Stimulated activated CD4-positive, alpha-beta T cell treated with anti-CD3 and anti-CD28 coated beads, Interleukin-1b, Interleukin-23, amount 100 ng/mL, for 24 hours (primary cell): ENCODE measurements at regions not wholly inside any gene's neighbourhood (a gene's known extent, or its start where the extent isn't known, plus 50 kb on each side); places are given as distances from the start of the nearest gene placed in this dataset.

Experiments used
- DNase-seq, 4 experiments: peaks; one replicate each; pipeline ENCODE4 v3.0.0-alpha.2; 2020; ENCODE audit warnings: low read depth in 4 of 4, low spot score in 1 of 4

DNA sequence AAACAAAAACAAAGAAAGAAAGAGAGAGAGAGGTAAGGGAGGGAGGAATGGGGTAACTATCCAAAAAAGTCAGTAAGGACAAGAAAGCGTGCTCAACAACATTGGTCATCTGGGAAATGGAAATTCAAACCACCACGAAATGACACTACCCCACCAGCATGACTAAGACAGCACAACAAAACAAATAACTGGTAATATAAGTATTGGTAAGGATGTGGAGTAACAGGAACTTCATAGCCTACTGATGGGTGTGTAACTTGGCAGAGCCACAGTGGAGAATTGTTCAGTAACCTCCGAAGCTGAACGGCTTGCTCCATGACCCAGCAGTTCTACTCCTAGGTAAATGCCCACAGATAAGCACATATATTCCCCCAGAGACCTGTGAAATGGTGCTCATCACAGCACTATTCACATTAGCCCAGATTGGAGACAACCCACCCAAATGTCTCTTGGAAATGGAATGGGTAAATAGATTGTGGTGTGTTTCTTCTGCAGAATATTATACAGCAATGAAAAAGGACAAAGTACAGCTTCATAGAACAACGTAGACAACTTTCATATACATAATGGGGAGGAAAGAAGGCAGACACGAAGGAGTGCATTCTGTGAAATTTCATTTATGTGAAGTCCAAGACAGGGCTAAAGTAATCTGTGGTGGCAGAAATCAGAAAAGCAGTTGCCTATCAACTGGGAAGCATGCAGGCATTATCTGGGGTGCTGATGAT, 95.5 kb upstream of the ATP6AP2 start:
- DNase-seq, result no peak

DNA sequence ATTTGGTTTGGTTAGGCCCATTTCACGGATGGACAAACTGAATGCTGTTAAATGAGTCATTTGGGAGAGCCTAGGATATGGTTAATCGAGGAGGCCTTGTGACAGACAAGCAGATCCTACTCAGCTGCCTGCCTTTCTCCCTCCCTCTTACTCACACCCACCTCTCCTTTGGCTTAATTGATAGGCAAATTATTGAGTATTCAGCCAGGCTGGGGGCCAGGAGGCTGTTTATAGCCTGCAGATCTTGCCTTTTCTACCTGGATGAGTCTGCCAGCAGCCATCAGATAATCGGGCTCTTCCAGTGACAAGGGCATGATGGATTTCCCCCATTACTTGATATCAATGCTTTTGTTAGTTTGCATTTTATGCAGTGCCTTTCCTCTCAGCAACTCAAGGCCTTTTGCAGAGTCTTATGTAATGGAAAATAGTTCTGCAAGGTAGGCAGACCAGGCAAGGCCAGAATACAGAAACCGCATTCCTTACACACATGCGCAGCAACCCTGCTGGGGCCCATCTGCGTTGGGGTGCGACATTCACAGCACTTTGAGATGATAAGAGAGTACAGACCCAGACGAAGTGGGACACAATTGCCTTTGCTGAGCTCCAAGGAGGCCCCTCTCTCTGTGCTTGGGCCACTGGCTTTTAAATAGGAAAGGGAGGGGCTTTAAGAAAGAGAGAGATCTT, 96.2 kb upstream of the ATP6AP2 start:
- no peak for DNase-seq

DNA sequence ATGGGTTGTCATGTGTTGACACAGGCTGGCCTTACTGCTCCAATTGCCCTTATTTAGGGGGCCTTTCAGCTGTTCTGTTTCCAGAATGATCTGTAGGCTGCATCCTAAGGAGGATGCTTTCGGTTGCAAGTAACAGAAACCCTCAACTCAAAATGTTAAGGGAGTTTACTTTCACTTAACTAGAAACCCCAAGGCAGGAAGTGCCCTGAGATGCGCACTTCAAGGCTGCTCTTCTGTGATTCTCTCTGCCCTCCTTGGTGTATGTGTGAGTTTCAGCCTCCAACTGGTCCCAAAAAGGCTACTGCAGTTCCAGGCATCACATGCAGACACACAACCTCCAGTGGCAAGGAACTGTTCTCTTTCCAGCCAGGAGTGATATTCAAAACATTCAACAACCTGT, 97.3 kb upstream of the ATP6AP2 start:
- DNase-seq, result no peak

DNA sequence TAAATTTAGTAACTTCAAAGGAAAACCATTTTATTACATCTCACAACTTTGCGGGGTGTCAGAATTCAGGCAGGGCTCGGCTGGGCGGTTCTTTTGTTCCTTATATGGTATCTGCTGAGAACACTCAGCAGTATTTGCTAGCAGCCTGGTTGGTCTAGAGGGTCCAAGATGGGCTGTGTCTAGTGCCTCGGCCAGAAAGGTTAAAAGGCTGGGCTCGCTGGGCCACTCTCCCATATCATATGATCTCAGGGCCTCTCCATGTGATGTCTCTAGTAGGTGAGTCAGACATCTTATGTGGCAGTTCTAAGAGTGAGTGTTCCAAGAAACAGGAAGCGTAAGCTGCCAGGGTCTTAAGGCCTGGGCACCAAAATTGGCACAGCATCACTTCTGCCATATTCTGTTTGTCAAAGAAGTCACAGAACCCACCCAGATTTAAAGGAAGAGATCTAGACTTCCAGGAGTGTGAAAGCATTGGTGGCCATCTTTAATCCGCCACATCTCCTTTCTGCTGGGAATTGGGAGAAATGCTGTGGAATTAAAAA, 100.9 kb upstream of the ATP6AP2 start:
- DNase-seq, result no peak

DNA sequence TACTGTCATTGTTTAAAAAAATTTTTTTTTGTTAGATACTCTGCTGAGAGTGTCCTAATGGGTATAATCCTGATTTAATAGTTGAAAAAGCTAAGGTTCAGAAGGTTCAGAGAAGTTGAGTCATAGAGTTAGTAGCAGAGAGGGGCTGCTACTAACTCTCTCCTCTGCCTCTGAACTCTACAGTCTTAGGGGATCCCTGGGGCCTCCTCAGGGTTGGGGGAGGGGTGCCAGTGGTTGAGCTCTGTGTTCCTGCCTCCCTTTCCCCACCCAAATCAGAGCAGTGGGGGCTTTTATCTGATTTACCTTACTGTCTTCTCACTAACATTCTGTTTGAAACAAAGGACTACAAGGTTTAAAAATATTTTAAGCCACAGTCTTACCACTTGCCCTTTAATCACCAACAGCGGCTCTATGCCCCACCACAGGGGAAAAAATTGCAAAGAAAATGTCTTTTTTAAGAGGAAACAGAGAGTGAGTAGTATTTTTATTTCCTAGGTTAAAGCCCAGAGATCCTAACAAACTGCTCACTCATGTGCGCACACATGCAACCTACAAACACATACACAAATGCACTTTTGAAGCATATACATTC, 102.2 kb upstream of the ATP6AP2 start:
- no peak for DNase-seq

DNA sequence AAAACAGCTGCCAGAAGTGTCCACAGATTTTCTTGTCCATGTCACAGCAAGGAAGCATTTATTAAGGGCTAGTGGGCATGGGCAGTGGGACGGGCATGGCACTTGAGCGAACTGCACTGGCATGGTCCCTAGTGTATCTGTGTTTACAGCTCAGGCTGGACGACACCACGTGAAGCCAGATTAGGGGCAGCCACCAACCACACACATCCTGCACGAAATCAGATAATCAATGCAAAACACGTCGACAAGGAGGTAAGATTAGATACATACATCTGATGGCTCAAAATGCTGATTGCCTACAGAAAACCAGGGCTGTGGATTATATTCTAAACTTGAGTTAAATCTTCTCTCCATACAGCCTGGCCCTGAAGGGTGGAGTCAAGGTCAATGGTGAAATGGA, 103.8 kb upstream of the ATP6AP2 start:
- no peak for DNase-seq

DNA sequence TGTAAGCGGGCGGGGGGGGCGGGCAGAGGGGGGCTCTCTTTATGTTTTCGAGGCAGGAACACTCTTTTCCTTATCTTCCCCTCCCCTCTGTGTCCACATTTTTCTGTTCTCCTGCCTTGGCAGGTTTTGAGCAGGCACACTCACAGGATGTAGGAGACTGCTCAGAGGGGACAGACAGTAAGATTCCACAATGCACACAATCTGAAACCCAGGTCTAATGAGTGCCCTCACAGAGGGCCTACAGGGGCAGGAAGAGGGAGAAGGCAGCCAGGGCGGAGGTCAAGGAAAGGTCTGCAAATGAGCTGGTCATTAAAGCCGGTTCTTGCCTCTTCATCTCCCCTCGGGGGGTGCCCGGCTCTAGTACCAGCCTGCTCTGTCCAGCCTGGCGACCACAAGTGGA, 106.1 kb upstream of the ATP6AP2 start:
- no peak for DNase-seq

DNA sequence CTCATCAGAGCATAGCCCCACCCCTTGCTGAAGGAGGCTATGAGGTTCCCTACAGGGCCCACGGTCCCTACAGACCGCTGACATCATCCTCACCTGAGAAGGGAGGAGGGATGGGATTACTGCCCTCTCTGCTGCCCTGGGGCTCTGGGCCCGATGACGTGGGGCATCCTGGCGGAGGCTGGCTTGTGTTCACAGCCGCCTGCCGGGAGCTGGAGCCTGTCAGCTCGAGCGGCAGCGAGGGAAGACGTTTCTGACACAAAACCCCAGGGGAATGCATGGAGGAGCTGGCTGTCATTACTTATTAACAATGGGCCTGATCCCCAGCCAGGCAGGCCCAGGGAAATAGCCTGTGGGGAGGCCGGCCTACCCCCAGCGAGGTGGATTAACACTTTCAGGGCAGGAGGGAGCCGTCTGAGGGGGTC, 106.6 kb upstream of the ATP6AP2 start:
- DNase-seq, result no peak

DNA sequence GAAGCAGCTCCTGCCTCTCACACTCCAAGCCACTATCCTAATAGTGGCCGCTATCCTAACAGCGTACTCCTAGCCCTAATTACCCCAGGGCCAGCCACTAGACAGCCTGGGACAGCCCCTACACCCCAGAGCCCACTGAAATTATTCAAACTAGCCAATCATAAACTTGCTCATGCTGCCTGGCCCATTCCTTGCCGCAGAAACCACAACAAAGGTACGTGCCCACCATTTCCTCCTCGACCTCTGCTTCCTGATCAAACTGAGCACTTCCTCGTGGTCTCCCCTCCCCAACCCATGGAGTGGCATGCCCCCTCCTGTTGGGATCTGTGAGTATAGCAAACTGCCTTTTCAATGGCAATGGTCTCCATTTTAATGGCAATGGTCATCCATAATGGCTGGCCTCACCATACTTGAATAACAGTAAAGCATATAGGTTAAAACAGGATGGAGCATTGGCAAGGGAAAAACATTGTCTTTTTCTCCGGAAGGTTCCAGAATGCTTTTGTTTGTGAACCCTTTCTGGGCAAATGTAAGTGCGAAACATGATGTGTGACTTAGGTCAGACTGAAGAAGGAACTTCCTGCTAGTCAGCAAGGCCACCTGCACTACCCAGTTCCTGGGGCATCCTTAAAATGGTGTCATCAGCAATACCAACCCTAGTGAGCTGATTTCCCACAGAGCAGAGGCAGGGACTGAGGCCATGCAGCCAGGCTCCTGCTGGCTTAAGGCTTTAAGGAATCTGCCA, 107.1 kb upstream of the ATP6AP2 start:
- DNase-seq, result no peak

DNA sequence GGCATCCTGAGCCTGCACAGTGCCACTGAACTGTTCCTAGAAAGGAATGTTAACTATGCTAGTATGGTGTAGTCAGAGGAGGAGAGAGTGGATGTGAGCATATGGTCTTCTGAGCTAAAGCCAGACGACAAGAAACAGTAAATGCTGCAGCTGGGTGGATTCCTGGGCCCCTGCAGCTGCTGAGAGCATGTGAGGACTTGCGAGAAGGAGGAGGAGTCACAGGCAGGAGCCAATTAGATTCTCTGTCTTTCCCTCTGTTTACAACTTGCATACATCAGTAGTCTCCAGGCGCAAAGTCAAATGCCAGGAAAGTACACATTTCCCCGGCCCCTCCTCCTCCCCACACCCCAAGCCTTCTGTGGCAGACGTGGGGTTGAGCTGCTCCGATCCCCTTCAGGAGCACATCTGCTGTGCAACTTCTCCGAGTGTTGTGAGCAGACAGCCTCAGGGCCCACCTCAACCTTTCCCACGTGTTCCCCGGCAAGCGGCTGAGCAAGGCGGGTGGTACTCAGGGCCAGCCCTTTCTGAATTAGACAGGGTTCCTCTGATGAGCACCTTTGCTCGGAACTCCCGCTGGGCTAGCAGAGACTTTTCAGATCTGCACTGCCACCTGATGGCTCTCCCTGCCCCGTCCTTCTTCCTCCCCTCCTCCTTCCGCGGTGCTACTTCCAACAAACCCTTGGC, 108.7 kb upstream of the ATP6AP2 start:
- DNase-seq, result no peak

DNA sequence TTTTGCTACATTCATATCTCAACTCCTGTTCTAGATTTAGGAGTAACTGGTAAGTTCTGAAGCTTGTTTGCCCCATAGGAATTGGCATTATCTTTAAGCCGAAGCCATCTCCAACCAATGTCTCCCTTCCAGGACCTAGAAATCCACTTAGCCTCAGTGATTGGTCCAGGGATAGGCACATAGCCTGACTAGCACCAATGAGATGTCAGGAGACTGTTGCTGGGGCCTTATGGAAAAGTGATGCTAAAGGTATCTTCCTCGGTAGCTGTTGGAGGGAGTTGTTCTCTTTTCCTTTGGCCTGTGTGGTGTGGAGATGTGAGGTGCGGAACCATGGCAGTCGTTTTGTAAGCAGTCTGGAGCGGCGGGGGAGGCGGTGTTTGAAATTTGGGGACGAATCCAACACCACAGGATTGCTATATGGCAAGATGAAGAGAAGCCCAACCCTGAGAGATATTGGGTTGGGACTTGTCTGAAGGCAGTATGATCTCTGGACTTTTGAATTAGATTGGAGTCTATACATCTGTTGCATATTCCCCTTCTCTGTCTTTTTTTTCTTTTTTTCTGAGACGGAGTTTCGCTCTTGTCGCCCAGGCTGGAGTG, 109.8 kb upstream of the ATP6AP2 start:
- DNase-seq, result no peak

DNA sequence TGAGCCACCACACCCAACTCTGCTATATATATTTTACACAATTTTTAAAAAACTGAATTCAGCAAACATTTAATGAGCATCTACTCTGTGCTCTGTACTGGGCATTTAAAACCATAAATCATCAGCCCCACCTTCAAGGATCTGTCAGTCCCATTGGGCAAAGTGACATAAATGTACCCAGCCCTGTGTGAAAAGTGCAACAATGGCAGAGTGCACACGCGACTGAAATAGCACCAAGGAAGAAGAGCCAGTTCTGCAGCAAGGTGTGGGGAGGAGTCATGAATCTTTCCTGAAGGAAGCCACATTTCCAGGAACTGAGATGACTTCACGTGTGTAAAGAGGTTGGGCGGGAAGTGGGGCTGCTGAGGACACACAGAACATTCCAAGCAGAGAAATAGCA, 111.5 kb upstream of the ATP6AP2 start:
- DNase-seq, result no peak

DNA sequence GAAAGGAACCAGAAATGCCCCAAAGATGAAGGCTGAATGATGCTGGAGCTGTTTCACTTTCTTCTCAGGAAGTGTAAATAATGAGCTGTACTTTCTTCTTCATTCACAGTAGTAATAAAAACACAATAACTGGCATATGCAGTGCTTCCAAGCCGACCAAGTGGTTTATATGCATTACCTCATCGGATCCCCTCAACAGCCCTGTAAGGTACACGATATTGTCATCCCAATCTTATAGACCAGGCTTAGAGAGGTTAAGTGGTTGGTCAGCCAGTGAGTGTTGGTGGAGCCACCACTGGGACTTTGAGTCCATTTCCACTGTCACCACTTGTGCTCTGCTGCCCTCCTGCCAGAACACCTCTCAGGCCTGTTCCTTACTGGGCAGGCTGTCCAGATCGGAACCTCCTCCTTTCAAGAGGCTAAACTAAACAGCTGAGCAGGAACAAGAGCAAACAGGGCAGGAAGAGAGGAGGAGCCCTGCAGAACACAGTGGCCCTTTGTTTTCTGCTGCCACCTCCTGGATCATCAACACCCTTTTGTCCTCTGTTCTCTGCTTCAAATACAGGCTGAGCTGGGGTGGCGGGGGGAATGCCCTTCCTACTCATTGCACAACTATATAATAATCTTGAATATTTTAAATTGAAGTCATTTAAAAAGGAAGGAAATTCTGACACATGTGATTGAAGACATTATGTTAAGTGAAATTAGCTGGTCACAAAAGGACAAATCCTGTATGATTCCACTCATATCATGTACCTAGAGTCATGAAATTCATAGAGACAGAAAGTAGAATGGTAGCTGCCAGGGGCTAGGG, 112.5 kb upstream of the ATP6AP2 start:
- DNase-seq, result no peak

DNA sequence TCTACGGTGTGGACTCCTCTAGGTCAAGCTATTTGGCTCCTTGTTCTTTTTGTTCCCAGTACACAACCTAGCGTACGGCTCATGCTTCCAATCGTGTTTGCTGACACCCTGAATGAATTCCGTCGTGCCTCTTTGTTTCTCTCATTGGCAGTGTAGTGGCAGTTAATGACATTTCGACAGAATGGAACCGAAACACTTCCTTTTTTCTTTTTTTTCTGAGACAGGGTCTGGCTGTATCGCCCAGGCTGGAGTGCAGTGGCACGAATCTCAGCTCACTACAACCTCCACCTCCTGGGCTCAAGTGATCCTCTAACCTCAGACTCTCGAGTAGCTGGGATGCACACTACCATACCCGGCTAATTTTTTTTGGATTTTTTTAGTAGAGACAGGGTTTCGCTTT, 113.3 kb upstream of the ATP6AP2 start:
- no peak for DNase-seq

DNA sequence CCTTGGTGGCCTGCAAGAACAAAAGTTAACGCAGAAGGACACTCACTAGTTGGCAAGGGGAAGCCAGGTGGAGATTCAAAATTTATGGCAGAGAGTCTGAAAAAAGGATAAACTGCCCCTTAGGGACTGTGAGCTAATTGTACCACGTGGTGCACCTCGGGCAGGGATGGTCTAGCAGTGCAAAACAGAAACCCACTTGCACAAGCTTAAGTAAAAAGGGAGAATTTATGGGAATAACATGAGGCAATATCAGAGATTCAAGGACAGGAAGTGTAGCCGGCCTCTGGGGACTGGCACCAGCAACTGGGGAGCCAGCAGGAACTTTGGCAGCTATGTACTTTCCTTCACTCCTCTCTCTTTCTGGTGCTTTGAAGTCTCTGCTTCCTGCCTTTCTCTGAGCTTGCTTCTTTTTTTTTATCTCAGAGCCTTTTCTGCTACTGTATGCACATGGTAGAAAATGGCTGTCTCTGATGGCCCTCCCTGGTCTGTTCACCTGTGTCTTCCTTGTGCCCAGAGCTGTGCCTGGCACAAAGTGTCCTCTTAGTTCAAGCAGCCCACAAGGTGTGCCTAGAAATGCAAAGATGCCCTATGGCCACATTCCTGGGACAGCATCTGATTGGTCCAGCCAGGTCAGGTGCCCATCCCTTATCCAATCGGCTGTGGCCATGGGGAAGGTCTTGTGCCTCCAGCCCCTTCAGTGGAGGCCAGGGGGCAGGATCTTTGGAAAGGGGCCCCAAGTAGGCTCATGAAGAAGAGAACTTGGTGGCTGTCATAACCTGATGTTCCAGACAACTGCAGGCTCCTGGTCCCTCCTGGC, 114.8 kb upstream of the ATP6AP2 start:
- no peak for DNase-seq

DNA sequence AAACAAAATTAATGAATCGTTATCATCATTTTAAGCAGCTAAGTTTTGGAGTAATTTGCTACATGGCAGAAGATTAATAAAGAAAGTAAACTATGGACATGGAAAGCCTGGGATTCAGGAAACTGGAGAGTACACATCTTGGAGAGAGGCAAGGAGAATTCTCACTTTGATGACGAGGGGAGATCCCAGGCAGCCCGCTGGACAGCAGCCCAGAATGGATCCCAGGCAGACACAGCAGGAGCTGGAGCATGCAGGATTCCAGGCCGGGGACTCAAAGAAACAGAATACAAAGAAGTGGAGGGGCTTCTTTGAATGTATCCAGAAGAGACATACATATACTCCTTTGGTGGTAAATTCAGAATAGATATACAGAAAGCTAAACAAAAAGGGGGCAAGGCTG, 118.0 kb upstream of the ATP6AP2 start:
- no peak for DNase-seq

DNA sequence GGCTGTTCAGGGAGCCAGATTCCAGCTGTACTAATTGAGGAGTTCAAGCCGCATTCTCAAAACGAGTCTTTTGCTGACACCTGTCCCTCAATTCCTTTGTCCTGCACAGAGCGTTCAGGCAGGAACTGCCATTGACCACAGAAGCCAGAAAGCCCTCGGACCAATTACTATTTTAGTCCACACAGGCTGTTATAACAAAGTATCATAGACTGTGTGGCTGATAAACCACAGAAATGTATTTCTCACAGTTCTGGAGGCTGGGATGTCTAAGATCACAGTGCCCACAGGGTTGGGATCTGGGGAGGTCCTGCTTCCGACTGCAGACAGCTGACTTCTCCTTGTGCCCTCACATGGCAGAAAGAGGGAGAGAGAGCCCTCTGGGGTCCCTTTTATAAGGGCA, 119.8 kb upstream of the ATP6AP2 start:
- DNase-seq, result no peak

DNA sequence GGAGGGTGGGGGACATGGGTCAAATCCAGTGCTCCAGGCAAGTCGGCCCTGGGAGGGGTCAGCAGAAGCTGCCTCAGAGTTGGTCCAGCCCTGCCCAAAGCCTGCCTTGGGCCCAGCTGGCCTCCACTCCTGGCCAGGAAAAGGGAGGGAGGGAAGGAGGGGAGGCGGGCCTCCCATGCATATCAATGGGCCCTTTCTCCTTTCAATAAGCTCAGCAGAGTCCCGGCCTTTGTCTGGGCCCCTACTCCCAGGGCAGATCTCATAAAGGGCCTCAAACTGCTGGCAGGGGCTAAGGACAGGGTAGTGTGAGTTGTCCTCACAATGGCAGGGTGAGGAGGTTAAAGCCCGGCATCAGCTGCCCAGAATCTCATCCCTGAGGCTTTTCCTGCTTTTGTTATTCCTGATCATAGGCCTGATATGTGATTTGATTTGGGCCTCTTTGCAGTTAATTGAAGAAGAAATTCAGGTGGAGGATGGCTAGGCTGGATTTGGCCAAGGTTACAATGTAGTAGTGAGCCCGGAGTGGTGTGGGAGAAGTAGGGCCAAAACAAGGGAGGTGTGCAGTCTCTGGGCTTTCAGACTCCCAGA, 121.1 kb upstream of the ATP6AP2 start:
- no peak for DNase-seq

DNA sequence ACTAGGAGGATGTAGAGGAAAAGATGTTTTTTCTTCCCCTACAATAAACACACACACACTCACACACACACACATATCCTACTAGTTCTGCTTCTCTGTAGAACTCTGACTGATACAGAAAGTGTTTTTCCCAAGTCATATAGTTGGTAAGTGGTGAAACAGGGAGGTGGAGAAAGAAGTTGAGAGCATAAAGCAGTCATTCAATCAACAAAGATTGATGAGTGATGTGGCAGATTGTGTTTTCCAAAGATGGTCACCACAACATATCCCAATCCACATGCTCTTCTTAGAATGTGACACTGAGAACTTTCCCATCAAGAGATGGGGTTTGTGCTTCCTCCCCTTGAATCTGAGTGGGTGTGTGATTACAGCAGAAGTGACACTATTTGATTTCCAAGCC, 123.4 kb upstream of the ATP6AP2 start:
- no peak for DNase-seq
